H1 (cell line): ENCODE measurements at regions not wholly inside any gene's neighbourhood (a gene's known extent, or its start where the extent isn't known, plus 50 kb on each side); places are given as distances from the start of the nearest gene placed in this dataset.

Experiments used
- CTCF ChIA-PET: fragments of 300-600 bp; sonication (Branson Sonifier 250); formaldehyde crosslinking; loops from one replicate; lab custom pipeline; 2021; ENCODE audit not compliant: partially characterized antibody; lab: Charles Lee
- POLR2A ChIA-PET: fragments of 300-600 bp; sonication (Branson Sonifier 250); formaldehyde crosslinking; loops from one replicate; lab custom pipeline; 2021; ENCODE audit warnings: inconsistent platforms; ENCODE audit not compliant: partially characterized antibody; lab: Charles Lee
- DNase-seq, 2 experiments: peaks; one replicate each; pipeline versions ENCODE4 v3.0.0 to v3.0.0-alpha.2; 2010 to 2022; ENCODE audit warnings: low spot score in 2 of 2, low read depth in 1 of 2, mixed read lengths in 1 of 2
- FAIRE-seq: peaks from 2 replicates; lab custom pipeline; 2011; peaks lifted over from hg19 to GRCh38; lab: Jason Lieb, UNC
- H2AFZ ChIP-seq: 2 replicates; pipeline ENCODE4 v1.8.1; 2012; ENCODE audit warnings: low read length, inconsistent platforms
- H2AK5ac ChIP-seq: 2 replicates; pipeline ENCODE4 v1.6.1; 2013; ENCODE audit warnings: low read depth, low read length
- H2BK120ac ChIP-seq: replicated peaks from 2 replicates; pipeline ENCODE3; 2013; ENCODE audit warnings: low read depth, low read length, inconsistent platforms
- H2BK12ac ChIP-seq: 2 replicates; pipeline ENCODE4 v1.6.1; 2013; ENCODE audit warnings: low read depth, low read length
- H2BK15ac ChIP-seq: 2 replicates; pipeline ENCODE4 v1.6.1; 2013; ENCODE audit warnings: low read length
- H2BK20ac ChIP-seq: 2 replicates; pipeline ENCODE4 v1.6.1; 2013; ENCODE audit warnings: low read length
- H2BK5ac ChIP-seq: 2 replicates; pipeline ENCODE4 v1.6.1; 2013; ENCODE audit warnings: low read depth, low read length
- H3K14ac ChIP-seq: 2 replicates; pipeline ENCODE4 v1.6.1; 2013; ENCODE audit warnings: inconsistent platforms; ENCODE audit not compliant: insufficient read length
- H3K18ac ChIP-seq: 2 replicates; pipeline ENCODE4 v1.6.1; 2013; ENCODE audit warnings: low read length; ENCODE audit errors: extremely low read depth
- H3K23ac ChIP-seq: 2 replicates; pipeline ENCODE4 v1.6.1; 2013; ENCODE audit warnings: inconsistent platforms; ENCODE audit not compliant: insufficient read length
- H3K23me2 ChIP-seq: 2 replicates; pipeline ENCODE4 v1.6.1; 2013; ENCODE audit warnings: low read depth, low read length
- H3K27ac ChIP-seq: 2 replicates; pipeline ENCODE4 v1.6.1; 2011; ENCODE audit warnings: low read depth, low read length, inconsistent platforms
- H3K27me3 ChIP-seq, 4 experiments: replicated peaks in 1 of 4; 1 replicate in 1 of 4; 2 replicates in 3 of 4; pipeline versions ENCODE4 v1.6.1 to v1.8.1; 2011 to 2013; ENCODE audit warnings: low read length in 3 of 4, mild to moderate bottlenecking in 3 of 4, inconsistent platforms in 2 of 4, mixed read lengths in 2 of 4, moderate library complexity in 1 of 4; ENCODE audit not compliant: control insufficient read depth in 3 of 4, insufficient read depth in 3 of 4; ENCODE audit errors: extremely low read depth in 1 of 4
- H3K36me3 ChIP-seq, 4 experiments: 2 replicates each; pipeline versions ENCODE4 v1.6.1 to v1.8.1; 2011 to 2013; ENCODE audit warnings: mild to moderate bottlenecking in 4 of 4, low read length in 3 of 4, moderate library complexity in 2 of 4, control low read depth in 1 of 4, inconsistent platforms in 1 of 4; ENCODE audit not compliant: insufficient read depth in 4 of 4, control insufficient read depth in 2 of 4
- H3K4ac ChIP-seq: replicated peaks from 2 replicates; pipeline ENCODE3; 2013; ENCODE audit warnings: low read length, low read depth, mixed read lengths, inconsistent platforms; ENCODE audit not compliant: insufficient read length
- H3K4me1 ChIP-seq, 4 experiments: replicated peaks in 1 of 4; 1 replicate in 1 of 4; 2 replicates in 3 of 4; pipeline versions ENCODE4 v1.6.1 to v1.8.1; 2011 to 2013; ENCODE audit warnings: low read length in 3 of 4, inconsistent platforms in 2 of 4, mixed read lengths in 1 of 4; ENCODE audit not compliant: insufficient read depth in 4 of 4, control insufficient read depth in 3 of 4
- H3K4me2 ChIP-seq, 2 experiments: 2 replicates each; pipeline versions ENCODE4 v1.6.1 to v1.8.1; 2011 to 2013; ENCODE audit warnings: low read depth in 2 of 2, low read length in 2 of 2, control low read depth in 1 of 2, inconsistent platforms in 1 of 2, mild to moderate bottlenecking in 1 of 2; ENCODE audit not compliant: insufficient read depth in 1 of 2
- H3K4me3 ChIP-seq, 4 experiments: fragments of 200-600, 300-600 bp in 1 of 4; sonication (generic), shearing (Covaris generic), sonication (Bioruptor Twin) in 1 of 4; 2 replicates each; pipeline versions ENCODE4 v1.5.1 to v1.8.1; 2011 to 2016; ENCODE audit warnings: low read length in 4 of 4, low read depth in 3 of 4, control low read depth in 2 of 4, inconsistent platforms in 2 of 4, mild to moderate bottlenecking in 2 of 4, mixed read lengths in 1 of 4, moderate library complexity in 1 of 4; ENCODE audit not compliant: insufficient read depth in 2 of 4; ENCODE audit errors: extremely low read depth in 1 of 4
- H3K56ac ChIP-seq: replicated peaks from 2 replicates; pipeline ENCODE3; 2013; ENCODE audit warnings: low read depth, mild to moderate bottlenecking, mixed read lengths, low read length, inconsistent platforms; ENCODE audit not compliant: insufficient read length
- H3K79me1 ChIP-seq: 2 replicates; pipeline ENCODE4 v1.6.1; 2013; ENCODE audit warnings: low read depth, low read length, control low read depth
- H3K79me2 ChIP-seq, 2 experiments: 2 replicates each; pipeline versions ENCODE4 v1.6.1 to v1.8.1; 2012 to 2013; ENCODE audit warnings: low read length in 2 of 2, mild to moderate bottlenecking in 2 of 2, inconsistent platforms in 1 of 2; ENCODE audit not compliant: insufficient read depth in 2 of 2, control insufficient read depth in 1 of 2
- H3K9ac ChIP-seq, 4 experiments: replicated peaks in 1 of 4; 1 replicate in 1 of 4; 2 replicates in 3 of 4; pipeline versions ENCODE4 v1.6.1 to v1.8.1; 2011 to 2013; ENCODE audit warnings: low read depth in 3 of 4, low read length in 3 of 4, control low read depth in 2 of 4, mild to moderate bottlenecking in 2 of 4, moderate library complexity in 2 of 4, inconsistent platforms in 1 of 4; ENCODE audit errors: extremely low read depth in 1 of 4
- H3K9me3 ChIP-seq, 2 experiments: 2 replicates each; pipeline versions ENCODE4 v1.6.1 to v1.8.1; 2012 to 2013; ENCODE audit warnings: mild to moderate bottlenecking in 2 of 2, moderate library complexity in 2 of 2, control low read depth in 1 of 2, inconsistent platforms in 1 of 2, low read depth in 1 of 2, low read length in 1 of 2, mixed read lengths in 1 of 2; ENCODE audit not compliant: insufficient read depth in 2 of 2
- H4K20me1 ChIP-seq, 2 experiments: replicated peaks in 1 of 2; 2 replicates each; pipeline versions ENCODE3 to v1.8.1; 2011 to 2013; ENCODE audit warnings: inconsistent platforms in 2 of 2, low read length in 2 of 2, mild to moderate bottlenecking in 1 of 2; ENCODE audit not compliant: insufficient read depth in 2 of 2, control insufficient read depth in 1 of 2
- H4K5ac ChIP-seq: 2 replicates; pipeline ENCODE4 v1.6.1; 2013; ENCODE audit warnings: low read length, low read depth, mixed read lengths, inconsistent platforms; ENCODE audit not compliant: insufficient read length
- H4K8ac ChIP-seq: 2 replicates; pipeline ENCODE4 v1.8.0; 2013; ENCODE audit warnings: mild to moderate bottlenecking, moderate library complexity, low read length, inconsistent platforms; ENCODE audit not compliant: insufficient read depth; ENCODE audit errors: extremely low read depth
- H4K91ac ChIP-seq: replicated peaks from 2 replicates; pipeline ENCODE3; 2013; ENCODE audit warnings: low read length, mixed read lengths, inconsistent platforms; ENCODE audit not compliant: insufficient read length
- HDAC2 ChIP-seq, 2 experiments: fragments of 300-600 bp in 1 of 2; sonication (generic) in 1 of 2; IDR thresholded peaks; 2 replicates each; pipeline ENCODE4 v1.6.1; 2011 to 2012; ENCODE audit warnings: low read depth in 2 of 2, low read length in 2 of 2, mild to moderate bottlenecking in 2 of 2, moderate library complexity in 2 of 2, borderline replicate concordance in 1 of 2, inconsistent platforms in 1 of 2
- JUN ChIP-seq: IDR thresholded peaks from 2 replicates; pipeline ENCODE4 v1.6.1; 2011; ENCODE audit warnings: low read depth, mild to moderate bottlenecking, improper control_type of control experiment, low read length
- WGBS, 2 experiments: shearing (Covaris generic) in 1 of 2; methylation state at CpG; one replicate each; pipeline versions ENCODE4 v1.1.6 to v1.1.7; 2013 to 2015; ENCODE audit warnings: low lambda C conversion rate in 2 of 2, mixed read lengths in 2 of 2, inconsistent platforms in 1 of 2, low coverage in 1 of 2, missing lambda C conversion rate in 1 of 2; ENCODE audit not compliant: insufficient replicate concordance in 2 of 2, insufficient coverage in 1 of 2, insufficient read length in 1 of 2; ENCODE audit errors: extremely low coverage in 1 of 2, missing lambda C conversion rate in 1 of 2; 5-methylcytosine and 5-hydroxymethylcytosine counted together

DNA sequence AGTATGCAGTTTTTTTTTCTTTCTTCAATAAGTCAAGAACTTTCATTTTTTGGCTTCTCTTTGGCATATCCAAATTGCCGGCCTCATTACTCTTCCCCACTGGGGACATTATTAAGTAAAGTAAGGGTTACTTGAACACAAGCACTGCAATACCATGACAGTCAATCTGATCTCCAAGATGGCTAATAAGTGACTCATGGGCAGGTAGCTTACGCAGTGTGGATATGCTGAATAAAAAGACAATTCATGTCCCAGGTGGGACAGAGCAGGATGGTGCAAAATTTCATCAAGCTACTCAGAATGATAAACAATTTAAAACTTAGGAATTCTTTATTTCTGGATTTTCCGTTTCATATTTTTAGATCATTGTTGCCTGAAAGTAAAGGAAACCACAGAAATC lies 671.8 kb downstream of the ACTL7B start:
- Histone ChIP-seq H2BK120ac (no peak overlapping the region), H3K23me2 (no peaks in the 10 kb centered on the region), H2BK12ac (no peak overlapping the region), H2AK5ac (no peak overlapping the region), H3K4me1 (peaks cover 0 to 1% (median 0%) of the 10 kb centered on the region in 4 experiments; a peak in 2 of 7 replicates), H2BK15ac (no peak overlapping the region), H4K5ac (no peak overlapping the region), H3K36me3 (no peaks in the 10 kb centered on the region), H3K14ac (no peak overlapping the region), H2AFZ (no peak overlapping the region), H3K23ac (no peak overlapping the region), H3K18ac (no peak overlapping the region), H4K91ac (no peak overlapping the region), H3K9me3 (no peaks in the 10 kb centered on the region), H2BK20ac (no peak overlapping the region), H3K27ac (no peak overlapping the region), H3K4me3 (no peak overlapping the region), H3K56ac (no peak overlapping the region), H3K79me2 (no peaks in the 10 kb centered on the region), H3K9ac (no peak overlapping the region), H3K79me1 (no peaks in the 10 kb centered on the region), H3K27me3 (no peaks in the 10 kb centered on the region), H4K20me1 (no peaks in the 10 kb centered on the region), H3K4ac (no peak overlapping the region), H4K8ac (no peak overlapping the region), H2BK5ac (no peak overlapping the region), H3K4me2 (no peak overlapping the region)
- TF ChIP-seq JUN (no peak), HDAC2 (IDR thresholded peaks at IDR 0.05; ENCODE audit: borderline replicate concordance in 1 of 2, low read depth in 2 of 2, low read length in 2 of 2) (no peak)
- CTCF ChIA-PET, result interaction anchor here (1.1 kb wide), 1 partner anchor 10 kb away, joined by 3 read pairs; no protein-coding TSS in a partner anchor
- DNase-seq (no peak), FAIRE-seq (no peak)
- WGBS, 2 experiments, result 94% methylated on average over 3 of the region's 3 CpGs; no CpG with 5 or more reads in 1 of the 2 experiments
- POLR2A ChIA-PET, result no interaction called here
